ENCODE measurements at regions not wholly inside any gene's neighbourhood (a gene's known extent, or its start where the extent isn't known, plus 50 kb on each side); places are given as distances from the start of the nearest gene placed in this dataset.

DNA sequence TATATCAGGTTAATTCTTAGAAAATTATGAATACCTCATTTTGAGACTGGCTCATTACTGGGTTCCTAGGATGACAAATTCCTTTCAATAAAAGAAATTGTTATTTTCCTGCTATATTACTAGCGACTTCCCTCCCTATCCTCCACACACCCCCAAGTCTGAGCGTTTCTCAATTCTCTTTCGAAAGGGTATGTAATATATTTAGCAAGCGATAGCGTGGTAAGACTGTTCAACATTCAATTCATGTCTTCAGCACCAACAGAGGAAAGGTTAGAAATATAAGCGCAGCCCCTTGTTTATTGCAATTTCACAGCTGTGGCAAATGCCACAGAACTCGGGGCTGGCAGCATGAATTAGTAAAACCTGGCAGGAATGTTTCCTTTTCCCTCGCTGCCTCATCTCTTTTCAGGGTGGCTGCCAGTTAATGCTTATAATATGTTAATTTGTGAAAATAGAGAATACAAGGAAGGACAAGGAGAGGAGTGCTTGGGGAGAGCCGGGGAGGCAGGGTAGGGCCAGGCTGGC, 152.7 kb upstream of the TBCA start:
- TF ChIP-seq, protein P1, sequence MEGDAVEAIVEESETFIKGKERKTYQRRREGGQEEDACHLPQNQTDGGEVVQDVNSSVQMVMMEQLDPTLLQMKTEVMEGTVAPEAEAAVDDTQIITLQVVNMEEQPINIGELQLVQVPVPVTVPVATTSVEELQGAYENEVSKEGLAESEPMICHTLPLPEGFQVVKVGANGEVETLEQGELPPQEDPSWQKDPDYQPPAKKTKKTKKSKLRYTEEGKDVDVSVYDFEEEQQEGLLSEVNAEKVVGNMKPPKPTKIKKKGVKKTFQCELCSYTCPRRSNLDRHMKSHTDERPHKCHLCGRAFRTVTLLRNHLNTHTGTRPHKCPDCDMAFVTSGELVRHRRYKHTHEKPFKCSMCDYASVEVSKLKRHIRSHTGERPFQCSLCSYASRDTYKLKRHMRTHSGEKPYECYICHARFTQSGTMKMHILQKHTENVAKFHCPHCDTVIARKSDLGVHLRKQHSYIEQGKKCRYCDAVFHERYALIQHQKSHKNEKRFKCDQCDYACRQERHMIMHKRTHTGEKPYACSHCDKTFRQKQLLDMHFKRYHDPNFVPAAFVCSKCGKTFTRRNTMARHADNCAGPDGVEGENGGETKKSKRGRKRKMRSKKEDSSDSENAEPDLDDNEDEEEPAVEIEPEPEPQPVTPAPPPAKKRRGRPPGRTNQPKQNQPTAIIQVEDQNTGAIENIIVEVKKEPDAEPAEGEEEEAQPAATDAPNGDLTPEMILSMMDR (IDR thresholded peaks at IDR 0.05; ENCODE audit: borderline replicate concordance, extremely low read depth, insufficient read depth), result no peak
- H3K27ac ChIP-seq (ENCODE audit: low read depth in 2 of 2, low read length in 2 of 2), result no peak overlapping the region
- no peak overlapping the region for H3K4me3 ChIP-seq (ENCODE audit: low read length in 3 of 3)
- H3K27me3 ChIP-seq (ENCODE audit: control insufficient read depth, insufficient read depth, low read length), result no peaks in the 10 kb centered on the region
- H3K4me1 ChIP-seq (ENCODE audit: control insufficient read depth in 2 of 3, insufficient read depth in 2 of 3, low read depth in 1 of 3, low read length in 3 of 3), result no peaks in the 10 kb centered on the region
- DNase-seq (no peak), FAIRE-seq (no peak)
- no peaks in the 10 kb centered on the region for H3K36me3 ChIP-seq (ENCODE audit: control insufficient read depth in 2 of 3, insufficient read depth in 3 of 3, low read length in 3 of 3)
- H3K9ac ChIP-seq (ENCODE audit: low read length in 3 of 3), result no peak overlapping the region
- H3K9me3 ChIP-seq (ENCODE audit: control insufficient read depth in 2 of 3, insufficient read depth in 1 of 3, low read length in 3 of 3), result no peaks in the 10 kb centered on the region
- intact Hi-C loops (cut with DNase I), result no loop called here

DNA sequence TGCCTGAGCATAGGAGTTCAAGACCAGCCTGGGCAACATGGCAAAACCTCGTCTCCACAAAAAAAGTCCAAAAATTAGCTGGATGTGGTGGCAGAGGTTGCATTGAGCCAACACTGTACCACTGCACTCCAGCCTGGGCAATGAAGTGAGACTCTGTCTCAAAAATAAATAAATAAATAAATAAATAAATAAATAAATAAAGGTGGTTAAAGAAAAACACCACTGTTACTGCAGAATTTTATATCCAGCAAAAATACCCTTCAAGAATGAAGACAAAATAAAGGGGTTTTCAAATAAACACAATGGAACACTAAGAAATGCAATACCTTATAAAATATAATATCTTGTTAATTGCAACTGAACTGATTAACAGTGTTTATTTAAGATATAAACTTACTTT, 150.2 kb upstream of the TBCA start:
- TF ChIP-seq, protein P1 (IDR thresholded peaks at IDR 0.05; ENCODE audit: borderline replicate concordance, extremely low read depth, insufficient read depth), result no peak
- intact Hi-C loops (cut with DNase I), result no loop called here
- no peak overlapping the region for H3K4me3 ChIP-seq (ENCODE audit: low read length in 3 of 3)
- H3K27ac ChIP-seq (ENCODE audit: low read depth in 2 of 2, low read length in 2 of 2), result no peak overlapping the region
- H3K4me1 ChIP-seq (ENCODE audit: control insufficient read depth in 2 of 3, insufficient read depth in 2 of 3, low read depth in 1 of 3, low read length in 3 of 3), result no peaks in the 10 kb centered on the region
- H3K9me3 ChIP-seq (ENCODE audit: control insufficient read depth in 2 of 3, insufficient read depth in 1 of 3, low read length in 3 of 3), result no peaks in the 10 kb centered on the region
- no peaks in the 10 kb centered on the region for H3K27me3 ChIP-seq (ENCODE audit: control insufficient read depth, insufficient read depth, low read length)
- no peaks in the 10 kb centered on the region for H3K36me3 ChIP-seq (ENCODE audit: control insufficient read depth in 2 of 3, insufficient read depth in 3 of 3, low read length in 3 of 3)
- FAIRE-seq (no peak), DNase-seq (no peak)
- no peak overlapping the region for H3K9ac ChIP-seq (ENCODE audit: low read length in 3 of 3)

DNA sequence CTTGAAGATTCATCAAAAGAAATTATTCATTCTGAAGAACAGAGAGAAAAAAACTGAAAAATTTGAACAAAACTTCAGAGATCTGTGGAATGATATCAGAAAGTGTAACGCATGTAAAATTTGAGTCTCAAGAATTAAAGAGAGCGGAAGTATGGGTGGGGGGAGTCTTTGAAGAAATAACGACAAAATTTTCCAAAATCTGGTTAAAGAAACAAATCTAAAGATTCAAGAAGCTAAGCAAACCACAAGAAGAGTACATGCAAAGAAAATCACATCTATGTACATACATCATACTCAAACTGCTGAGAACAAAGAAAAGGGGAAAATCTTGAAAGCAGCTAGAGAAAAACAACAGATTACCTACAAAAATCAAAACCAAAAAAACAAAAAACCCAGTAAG, 149.4 kb upstream of the TBCA start:
- DNase-seq (no peak), FAIRE-seq (no peak)
- intact Hi-C loops (cut with DNase I), result no loop called here

More for the DNA sequence above, 149.4 kb upstream of the TBCA start:
- Histone ChIP-seq H3K36me3 (ENCODE audit: control insufficient read depth in 2 of 3, insufficient read depth in 3 of 3, low read length in 3 of 3) (no peaks in the 10 kb centered on the region), H3K9me3 (ENCODE audit: control insufficient read depth in 2 of 3, insufficient read depth in 1 of 3, low read length in 3 of 3) (no peaks in the 10 kb centered on the region), H3K9ac (ENCODE audit: low read length in 3 of 3) (no peak overlapping the region), H3K4me3 (ENCODE audit: low read length in 3 of 3) (no peak overlapping the region), H3K27ac (ENCODE audit: low read depth in 2 of 2, low read length in 2 of 2) (no peak overlapping the region), H3K4me1 (ENCODE audit: control insufficient read depth in 2 of 3, insufficient read depth in 2 of 3, low read depth in 1 of 3, low read length in 3 of 3) (no peaks in the 10 kb centered on the region), H3K27me3 (ENCODE audit: control insufficient read depth, insufficient read depth, low read length) (no peaks in the 10 kb centered on the region)
- TF ChIP-seq, protein P1 (IDR thresholded peaks at IDR 0.05; ENCODE audit: borderline replicate concordance, extremely low read depth, insufficient read depth), result no peak

Measured in kidney (tissue), 13 donors.